Esophagus squamous epithelium (tissue), 4 donors: ENCODE measurements at regions not wholly inside any gene's neighbourhood (a gene's known extent, or its start where the extent isn't known, plus 50 kb on each side); places are given as distances from the start of the nearest gene placed in this dataset.

Source experiments
- CTCF ChIP-seq, 6 experiments: fragments of 450-650 bp in 4 of 6; fragments of 200-600 bp in 2 of 6; sonication (generic) in 2 of 6; IDR thresholded peaks; one replicate each; pipeline ENCODE4 v1.5.1; 2016 to 2019; ENCODE audit warnings: antibody characterized with exemption in 6 of 6, mild to moderate bottlenecking in 4 of 6, moderate library complexity in 4 of 6
- POLR2A ChIP-seq, 4 donors: fragments of 450-650 bp; IDR thresholded peaks; one replicate each; pipeline ENCODE4 v1.6.1; 2017; ENCODE audit warnings: antibody characterized with exemption in 4 of 4, mild to moderate bottlenecking in 4 of 4, moderate library complexity in 3 of 4

GRCh38 chr10:31646519-31646918, 282.1 kb downstream of the ARHGAP12 start:
- TF ChIP-seq CTCF (IDR thresholded peaks at IDR 0.05) (no peak), POLR2A (IDR thresholded peaks at IDR 0.05) (no peak)
